ENCODE measurements at regions not wholly inside any gene's neighbourhood (a gene's known extent, or its start where the extent isn't known, plus 50 kb on each side); places are given as distances from the start of the nearest gene placed in this dataset.

DNA sequence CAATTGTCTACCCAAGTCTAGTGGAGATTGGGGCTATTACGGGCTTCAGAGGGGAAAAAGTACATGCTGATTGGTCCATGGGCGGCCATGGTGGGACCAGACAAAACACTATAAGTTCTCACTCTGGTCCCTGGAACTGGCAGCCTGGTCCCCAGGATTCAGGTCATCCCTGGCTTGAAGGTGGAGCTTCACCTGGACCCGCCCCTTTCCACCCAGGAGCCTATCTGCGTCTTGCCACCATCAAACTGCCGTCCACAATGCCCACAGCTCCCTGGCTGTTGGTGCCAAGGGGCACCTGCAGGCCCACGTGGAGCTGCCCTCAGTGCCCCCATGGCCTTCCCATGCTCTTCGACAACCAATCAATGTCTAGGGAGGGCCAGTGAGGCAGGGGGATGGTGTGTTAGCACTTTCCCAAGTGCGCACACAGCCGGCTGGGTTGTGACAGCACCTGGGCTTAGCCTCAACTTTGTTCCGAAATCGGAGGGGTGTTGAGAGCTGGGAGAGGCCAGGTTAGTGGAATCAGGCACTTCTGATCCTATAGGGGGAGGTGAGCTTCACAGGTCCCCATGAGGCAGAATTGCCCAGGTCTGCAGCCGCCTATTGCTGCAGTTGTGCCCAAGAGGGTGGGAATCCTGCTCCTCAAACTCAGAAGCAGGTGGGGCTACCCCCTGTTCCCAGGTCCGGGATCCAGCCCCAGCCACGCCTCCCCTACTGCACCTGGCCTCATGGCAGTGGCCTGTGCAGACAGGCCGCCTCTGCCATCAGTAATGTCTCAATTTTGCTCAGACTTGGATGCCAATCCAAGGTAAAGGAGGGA is 1369.4 kb upstream of the PRMT6 start:
- Histone ChIP-seq H4K20me1 (ENCODE audit: insufficient read depth, low read length) (no peaks in the 10 kb centered on the region), H3K36me3 (replicated peaks in 1 of 2; ENCODE audit: control insufficient read depth in 1 of 2, insufficient read depth in 2 of 2, low read length in 2 of 2) (no peaks in the 10 kb centered on the region), H3K4me3 (replicated peaks in 1 of 3; ENCODE audit: insufficient read depth in 1 of 3, low read depth in 2 of 3, low read length in 3 of 3) (no peak overlapping the region), H3K27ac (ENCODE audit: extremely low read length, insufficient read depth, low read length) (no peak overlapping the region), H3K4me2 (ENCODE audit: low read depth, low read length) (no peak overlapping the region), H3K9me3 (ENCODE audit: low read length) (no peaks in the 10 kb centered on the region), H3K4me1 (ENCODE audit: insufficient read depth, low read length) (no peaks in the 10 kb centered on the region), H2AFZ (ENCODE audit: low read length) (no peak overlapping the region), H3K79me2 (ENCODE audit: insufficient read depth, low read length) (no peaks in the 10 kb centered on the region), H3K9ac (ENCODE audit: insufficient read depth, low read depth, low read length) (no peak overlapping the region), H3K27me3 (ENCODE audit: control insufficient read depth in 1 of 2, insufficient read depth in 2 of 2, low read length in 2 of 2) (no peaks in the 10 kb centered on the region)
- no peak for FAIRE-seq
- no TSS peak for BruUV-seq (replicated peaks)
- DNase-seq (ENCODE audit: low spot score) = no peak
- in situ Hi-C loops (cut with HindIII; ENCODE audit: extremely low pct_ligation_motif_present, low pct_unique_long_range_greater_than_20kb) (no loop called here), intact Hi-C loops (cut with micrococcal nuclease; ENCODE audit: unreplicated experiment) (no loop called here)
- WGBS (ENCODE audit: low lambda C conversion rate) = 26% methylated on average over 6 of the region's 15 CpGs
- CTCF ChIA-PET (ENCODE audit: low intra/inter-chr PET ratio, low total read pairs) = no interaction called here
- TF ChIP-seq CBFB (CRISPR knock-in tag; IDR thresholded peaks at IDR 0.05) (no peak), TSC22D2 (CRISPR knock-in tag; IDR thresholded peaks at IDR 0.05; ENCODE audit: borderline replicate concordance) (no peak), ZNF850 (CRISPR knock-in tag; conservative IDR thresholded peaks at IDR 0.05) (no peak), ZNF780A (CRISPR knock-in tag; IDR thresholded peaks at IDR 0.05) (no peak), ZSCAN22 (CRISPR knock-in tag; IDR thresholded peaks at IDR 0.05) (no peak), TBX2 (CRISPR knock-in tag; IDR thresholded peaks at IDR 0.05; ENCODE audit: borderline replicate concordance) (no peak), YEATS4 (CRISPR knock-in tag; IDR thresholded peaks at IDR 0.05; ENCODE audit: borderline replicate concordance) (no peak), NFE2L2 (IDR thresholded peaks at IDR 0.05; ENCODE audit: low read length) (no peak), ZNF296 (CRISPR knock-in tag; conservative IDR thresholded peaks at IDR 0.05) (no peak), RAD51 (IDR thresholded peaks at IDR 0.05; ENCODE audit: borderline replicate concordance) (no peak), SNAPC2 (CRISPR knock-in tag; IDR thresholded peaks at IDR 0.05) (no peak)
- TF ChIP-seq, protein P1, sequence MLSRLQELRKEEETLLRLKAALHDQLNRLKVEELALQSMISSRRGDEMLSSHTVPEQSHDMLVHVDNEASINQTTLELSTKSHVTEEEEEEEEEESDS (CRISPR knock-in tag; IDR thresholded peaks at IDR 0.05; ENCODE audit: borderline replicate concordance) = no peak
- TF ChIP-seq, protein P2, sequence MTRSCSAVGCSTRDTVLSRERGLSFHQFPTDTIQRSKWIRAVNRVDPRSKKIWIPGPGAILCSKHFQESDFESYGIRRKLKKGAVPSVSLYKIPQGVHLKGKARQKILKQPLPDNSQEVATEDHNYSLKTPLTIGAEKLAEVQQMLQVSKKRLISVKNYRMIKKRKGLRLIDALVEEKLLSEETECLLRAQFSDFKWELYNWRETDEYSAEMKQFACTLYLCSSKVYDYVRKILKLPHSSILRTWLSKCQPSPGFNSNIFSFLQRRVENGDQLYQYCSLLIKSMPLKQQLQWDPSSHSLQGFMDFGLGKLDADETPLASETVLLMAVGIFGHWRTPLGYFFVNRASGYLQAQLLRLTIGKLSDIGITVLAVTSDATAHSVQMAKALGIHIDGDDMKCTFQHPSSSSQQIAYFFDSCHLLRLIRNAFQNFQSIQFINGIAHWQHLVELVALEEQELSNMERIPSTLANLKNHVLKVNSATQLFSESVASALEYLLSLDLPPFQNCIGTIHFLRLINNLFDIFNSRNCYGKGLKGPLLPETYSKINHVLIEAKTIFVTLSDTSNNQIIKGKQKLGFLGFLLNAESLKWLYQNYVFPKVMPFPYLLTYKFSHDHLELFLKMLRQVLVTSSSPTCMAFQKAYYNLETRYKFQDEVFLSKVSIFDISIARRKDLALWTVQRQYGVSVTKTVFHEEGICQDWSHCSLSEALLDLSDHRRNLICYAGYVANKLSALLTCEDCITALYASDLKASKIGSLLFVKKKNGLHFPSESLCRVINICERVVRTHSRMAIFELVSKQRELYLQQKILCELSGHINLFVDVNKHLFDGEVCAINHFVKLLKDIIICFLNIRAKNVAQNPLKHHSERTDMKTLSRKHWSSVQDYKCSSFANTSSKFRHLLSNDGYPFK (CRISPR knock-in tag; IDR thresholded peaks at IDR 0.05; ENCODE audit: borderline replicate concordance) = no peak
- POLR2A ChIA-PET = no interaction called here
- ATAC-seq = no peak
